HG03045 (cell line): ENCODE measurements at regions not wholly inside any gene's neighbourhood (a gene's known extent, or its start where the extent isn't known, plus 50 kb on each side); places are given as distances from the start of the nearest gene placed in this dataset.
"Not testable (repeated sequence)": the region's sequence is repeated elsewhere in the genome, so short reads cannot be mapped to it uniquely, and the experiment has no call there.

Experiments
- ATAC-seq: cut with Tn5 transposase; IDR thresholded peaks from one replicate; pipeline ENCODE4 v1.9.1; 2021; ENCODE audit warnings: mild to moderate bottlenecking, moderate library complexity; ENCODE audit not compliant: unreplicated experiment

DNA sequence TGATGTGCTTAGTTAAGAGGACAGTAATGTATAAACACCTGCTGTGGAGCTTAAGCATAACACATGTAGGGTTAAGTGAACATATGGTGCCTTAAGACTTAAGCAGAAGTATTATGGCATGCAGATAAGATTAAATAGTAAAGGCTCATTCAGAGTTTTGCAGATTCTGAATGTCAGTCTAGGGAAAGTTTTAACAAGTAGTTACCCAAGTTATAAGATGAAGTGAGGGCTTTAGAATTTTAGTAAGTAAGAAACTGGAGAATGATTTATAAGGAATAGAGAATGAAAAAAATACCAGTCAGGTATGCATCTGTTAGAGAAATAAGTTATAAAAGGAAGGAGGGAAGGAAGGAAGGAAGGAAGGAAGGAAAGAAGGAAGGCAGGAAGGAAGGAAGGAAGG, 902.1 kb downstream of the TRAM1L1 start:
- ATAC-seq = no peak

DNA sequence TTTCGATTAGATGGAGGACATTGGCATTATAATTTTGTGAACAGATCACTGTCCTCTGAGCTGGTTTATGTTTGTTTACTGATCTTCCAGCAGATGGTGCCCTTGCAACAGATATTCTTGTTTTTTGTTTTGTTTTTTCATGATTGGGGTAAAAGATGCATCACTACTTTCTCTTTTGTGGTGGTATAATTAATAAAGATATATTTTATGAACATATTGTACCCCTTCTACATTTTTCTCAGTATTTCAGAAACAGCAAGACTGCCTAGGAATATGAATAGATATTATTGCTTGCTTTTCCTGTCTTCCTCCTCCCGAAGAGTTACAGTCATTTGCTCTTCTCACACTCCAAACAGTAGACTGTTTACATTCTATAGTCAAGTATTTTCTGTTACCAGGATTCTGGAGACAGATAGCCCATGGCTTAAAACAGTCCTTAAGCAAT, 905.2 kb downstream of the TRAM1L1 start:
- ATAC-seq = no peak

DNA sequence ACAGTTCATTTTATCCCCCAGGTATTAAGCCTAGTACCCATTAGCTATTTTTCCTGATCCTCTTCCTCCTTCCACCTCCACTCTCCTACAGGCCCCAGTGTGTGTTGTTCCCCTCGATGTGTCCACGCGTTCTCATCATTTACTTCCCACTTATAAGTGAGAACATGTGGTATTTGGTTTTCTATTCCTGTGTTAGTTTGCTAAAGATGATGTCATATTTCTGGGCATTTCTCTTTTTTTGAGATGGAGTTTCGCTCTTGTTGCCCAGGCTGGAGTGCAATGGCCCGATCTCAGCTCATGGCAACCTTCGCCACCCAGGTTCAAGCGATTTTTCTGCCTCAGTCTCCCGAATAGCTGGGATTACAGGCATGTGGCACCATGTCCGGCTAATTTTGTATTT, 934.0 kb downstream of the TRAM1L1 start:
- ATAC-seq = not testable (repeated sequence)

DNA sequence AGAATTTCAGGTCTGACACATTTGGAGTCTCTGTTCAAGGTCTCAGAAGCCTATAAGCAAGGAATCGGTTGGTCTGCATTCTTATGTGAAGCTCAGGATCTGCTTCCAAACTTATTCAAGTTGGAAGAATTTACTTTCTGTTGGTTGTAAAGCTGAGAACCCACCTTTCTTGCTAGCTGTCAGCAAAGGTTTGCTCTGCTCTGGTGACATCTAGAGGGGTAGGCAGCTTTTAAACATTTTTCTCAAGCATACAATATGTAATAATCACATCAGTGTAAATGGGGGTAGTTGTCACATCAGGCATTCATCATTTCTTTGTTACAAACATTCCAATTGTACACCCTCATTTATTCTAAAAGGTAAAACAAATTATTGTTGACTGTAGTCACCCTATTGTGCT, 935.2 kb downstream of the TRAM1L1 start:
- no peak for ATAC-seq

DNA sequence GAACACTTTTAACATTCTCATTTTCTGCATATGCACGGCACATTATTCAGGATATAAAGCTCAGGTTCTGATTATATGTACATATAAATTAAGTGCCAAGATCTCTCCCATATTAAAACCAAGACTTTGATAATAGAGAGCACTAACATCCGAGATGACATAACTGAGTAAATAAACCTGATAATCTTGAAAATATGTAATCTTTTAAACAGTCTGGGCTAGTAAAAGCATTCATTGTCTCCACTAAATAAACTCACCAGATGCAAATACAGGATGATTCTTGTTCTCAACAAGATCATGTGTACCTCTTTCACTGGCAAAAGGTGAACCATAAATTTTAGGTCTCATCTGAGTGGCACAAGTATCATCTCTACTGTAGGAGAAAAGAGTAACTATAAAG, 942.2 kb downstream of the TRAM1L1 start:
- ATAC-seq = no peak

DNA sequence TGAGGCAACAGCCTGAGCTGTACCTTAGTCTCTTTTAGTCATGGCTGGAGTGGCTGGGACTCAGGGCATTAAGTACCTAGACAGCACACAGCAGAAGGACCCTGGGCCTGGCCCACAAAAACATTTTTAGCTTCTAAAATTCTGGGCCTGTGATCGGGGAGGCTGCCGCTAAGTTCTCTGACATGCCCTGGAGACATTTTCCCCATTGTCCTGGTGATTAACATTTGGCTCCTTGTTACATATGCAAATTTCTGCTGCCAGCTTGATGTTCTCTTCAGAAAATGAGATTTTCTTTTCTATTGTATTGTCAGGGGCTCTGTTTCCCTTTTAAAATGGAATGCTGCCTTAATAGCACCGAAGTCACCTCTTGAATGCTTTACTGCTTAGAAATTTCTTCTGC, 952.4 kb downstream of the TRAM1L1 start:
- no peak for ATAC-seq

DNA sequence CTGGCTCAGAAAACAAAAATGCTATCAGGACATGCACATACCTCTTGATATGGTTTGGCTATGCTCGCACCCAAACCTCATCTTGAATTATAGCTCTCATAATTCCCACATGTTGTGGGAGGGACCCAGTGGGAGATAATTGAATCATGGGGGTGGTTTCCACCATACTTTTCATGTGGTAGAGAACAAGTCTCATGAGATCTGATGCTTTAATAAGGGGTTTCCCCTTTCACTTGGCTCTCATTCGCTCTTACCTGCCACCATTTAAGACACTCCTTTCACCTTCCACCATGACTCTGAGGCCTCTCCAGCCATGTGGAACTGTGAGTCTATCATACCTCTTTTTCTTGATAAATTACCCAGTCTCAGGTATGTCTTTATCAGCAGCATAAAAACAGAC, 958.6 kb downstream of the TRAM1L1 start:
- ATAC-seq = no peak

DNA sequence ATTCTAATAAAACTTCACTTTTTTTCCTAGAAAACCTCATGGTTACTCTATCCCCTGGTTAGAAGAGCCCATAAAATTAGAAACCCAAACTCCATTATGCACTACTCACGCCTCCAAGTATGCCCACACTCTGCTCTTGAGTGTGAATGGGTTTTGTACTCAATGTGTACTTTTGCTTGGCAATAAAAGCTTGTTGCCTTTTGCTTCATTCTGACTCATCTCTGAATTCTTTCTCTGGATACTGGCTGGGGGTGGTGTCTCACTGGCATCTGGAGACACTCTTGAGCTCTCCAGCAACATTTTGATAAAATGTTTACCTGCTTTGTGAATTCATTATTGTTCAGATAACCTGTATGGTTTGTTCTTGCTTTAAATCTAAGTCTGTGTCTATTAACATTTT, 963.3 kb downstream of the TRAM1L1 start:
- no peak for ATAC-seq

DNA sequence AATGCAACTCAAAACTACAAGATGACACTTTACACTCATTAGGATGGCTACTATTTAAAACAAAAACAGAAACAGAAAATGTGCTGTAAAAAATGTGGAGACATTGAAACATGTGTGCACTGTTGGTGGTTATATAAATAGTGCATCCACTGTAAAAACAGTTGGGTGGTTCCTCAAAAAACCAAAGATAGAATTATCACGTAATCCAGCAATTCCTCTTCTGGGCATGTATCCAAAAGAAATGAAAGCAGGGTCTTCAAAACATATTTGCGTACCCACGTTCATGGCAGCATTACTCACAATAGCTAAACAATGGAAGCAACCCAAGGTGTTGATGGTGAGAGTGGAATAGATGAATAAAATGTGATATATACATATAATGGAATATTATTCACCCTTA, 967.2 kb downstream of the TRAM1L1 start:
- no peak for ATAC-seq

DNA sequence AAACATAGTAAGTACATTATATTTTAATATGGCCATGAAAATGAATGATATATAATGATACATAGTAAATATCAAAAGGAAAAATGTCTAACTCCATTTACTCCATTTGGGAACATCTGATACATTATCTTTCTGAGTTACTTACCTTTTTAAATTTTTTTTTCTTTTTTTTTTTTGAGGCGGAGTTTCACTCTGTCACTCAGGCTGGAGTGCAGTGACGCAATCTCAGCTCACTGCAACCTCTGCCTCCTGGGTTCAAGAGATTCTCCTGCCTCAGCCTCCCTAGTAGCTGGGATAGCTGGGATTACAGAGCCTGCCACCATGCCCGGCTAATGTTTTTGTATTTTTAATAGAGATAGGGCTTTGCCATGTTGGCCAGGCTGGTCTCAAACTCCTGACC, 972.5 kb downstream of the TRAM1L1 start:
- not testable (repeated sequence) for ATAC-seq

DNA sequence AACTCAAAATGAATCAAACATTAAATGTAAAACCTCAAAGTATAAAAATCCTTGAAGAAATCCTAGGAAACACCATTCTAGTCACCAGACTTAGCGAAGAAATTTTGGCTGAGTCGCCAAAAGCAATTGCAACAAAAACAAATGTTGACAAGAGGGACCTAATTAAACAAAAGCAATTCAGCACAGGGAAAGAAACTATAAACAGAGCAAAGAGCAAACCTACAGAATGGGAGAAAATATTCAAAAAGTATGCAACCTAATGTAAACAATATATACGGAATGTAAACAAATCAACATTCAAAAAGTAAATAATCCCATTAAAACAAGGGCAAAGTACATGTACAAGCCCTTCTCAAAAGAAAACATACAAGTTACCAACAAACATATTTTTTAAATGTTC, 974.7 kb downstream of the TRAM1L1 start:
- ATAC-seq = no peak

DNA sequence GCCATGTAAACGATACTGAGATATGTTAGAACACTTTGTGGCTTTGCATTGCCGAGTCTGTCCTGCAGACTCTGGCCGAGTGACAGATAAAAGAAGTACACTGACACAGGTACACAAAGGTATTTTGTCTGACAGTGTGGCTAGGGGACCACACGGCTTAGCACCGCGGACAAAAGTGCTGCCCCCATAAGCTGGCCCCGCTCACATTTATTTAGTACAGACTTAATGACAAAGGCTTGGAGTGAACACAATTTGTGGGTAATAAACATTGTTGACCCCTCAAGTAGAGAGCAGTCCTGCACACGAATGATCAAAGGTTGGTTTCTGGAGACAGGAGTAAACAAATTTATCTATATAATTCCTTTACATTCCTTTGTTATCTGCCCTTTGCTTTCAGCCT, 976.8 kb downstream of the TRAM1L1 start:
- no peak for ATAC-seq

DNA sequence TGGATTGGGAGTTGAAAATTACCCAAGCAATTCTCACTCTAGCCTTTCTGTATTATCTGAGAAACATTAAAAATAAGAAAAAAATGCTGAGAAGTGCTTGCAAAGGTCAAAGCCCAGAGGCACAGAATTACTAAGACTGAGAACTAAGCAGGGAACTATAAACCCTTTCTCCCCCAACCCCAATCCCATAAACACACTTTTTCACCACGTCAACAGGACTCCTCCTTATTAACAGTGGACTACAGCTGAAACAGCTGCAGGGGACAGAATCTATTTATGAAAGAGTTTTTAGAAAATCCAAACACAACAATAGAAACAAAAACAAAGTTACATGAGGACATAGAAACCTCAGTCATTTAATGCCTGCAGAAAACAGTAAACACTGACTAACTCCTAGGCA, 984.1 kb downstream of the TRAM1L1 start:
- no peak for ATAC-seq

DNA sequence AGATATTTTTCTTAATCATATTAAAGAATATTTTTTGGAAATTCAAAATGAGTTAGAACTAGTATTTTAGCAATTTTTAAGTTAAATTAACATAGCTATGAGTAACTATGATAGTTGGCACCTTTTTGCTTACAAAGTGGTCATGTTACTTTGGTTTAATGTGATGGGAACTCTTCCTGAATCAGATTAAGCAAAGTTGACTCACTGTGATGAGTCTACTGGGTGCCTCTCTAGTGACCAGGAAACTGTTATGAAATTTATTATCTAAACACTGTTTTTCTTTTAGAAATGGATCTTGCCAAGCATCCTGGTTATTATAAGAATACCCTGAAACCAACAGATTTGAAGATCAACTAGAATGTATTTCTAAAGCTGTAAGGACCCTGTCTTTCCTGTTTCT, 985.8 kb downstream of the TRAM1L1 start:
- ATAC-seq = no peak

DNA sequence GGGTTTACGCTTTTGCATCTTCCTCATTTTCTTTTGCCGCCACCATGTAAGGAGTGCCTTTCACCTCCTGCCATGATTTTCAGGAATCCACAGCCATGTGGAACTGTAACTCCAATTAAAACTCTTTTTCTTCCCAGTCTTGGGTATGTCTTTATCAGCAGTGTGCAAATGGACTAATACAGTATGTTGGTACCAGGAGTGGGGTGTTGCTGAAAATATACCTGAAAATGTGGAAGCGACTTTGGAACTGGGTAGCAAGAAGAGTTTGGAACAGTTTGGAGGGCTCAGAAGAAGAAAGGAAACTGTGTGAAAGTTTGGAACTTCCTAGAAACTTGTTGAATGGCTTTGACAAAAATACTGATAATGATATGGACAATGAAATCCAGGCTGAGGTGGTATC, 983.9 kb upstream of the NDST4 start:
- ATAC-seq = not testable (repeated sequence)

DNA sequence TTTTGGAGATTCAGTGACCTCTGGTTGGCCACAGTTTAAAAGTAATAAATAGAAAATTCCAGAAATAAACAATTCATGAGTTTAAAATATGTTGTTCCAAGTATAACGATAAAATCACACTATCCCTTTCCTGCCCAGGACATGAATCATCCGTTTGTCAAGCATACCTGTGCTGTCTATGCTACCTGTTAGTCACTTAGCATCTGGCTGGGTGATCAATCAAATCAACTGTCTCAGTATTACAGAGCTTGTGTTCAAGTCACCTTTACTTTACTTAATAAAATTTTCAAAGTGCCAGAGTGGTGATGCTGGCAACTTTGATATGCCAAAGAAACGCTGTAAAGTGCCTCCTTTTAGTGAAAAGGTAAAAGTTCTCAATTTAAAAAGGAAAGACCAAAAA, 979.5 kb upstream of the NDST4 start:
- ATAC-seq = no peak

DNA sequence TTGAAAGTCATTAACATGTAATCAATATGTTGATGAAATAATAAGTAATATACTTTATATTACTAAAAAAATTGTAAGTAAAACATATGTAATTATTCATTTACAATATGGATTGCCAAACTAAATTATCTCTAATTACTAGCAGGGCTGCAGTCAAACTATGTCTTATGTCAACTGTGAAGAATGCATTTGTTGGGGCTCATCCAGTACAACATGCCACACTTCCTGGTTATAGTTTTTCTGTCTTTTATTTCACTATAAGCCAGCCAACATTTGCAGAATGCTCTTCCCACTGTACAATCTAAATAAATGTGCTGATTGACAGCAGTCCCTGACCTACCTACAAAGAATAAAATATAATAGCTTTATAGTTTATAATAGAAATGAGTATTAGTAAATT, 975.4 kb upstream of the NDST4 start:
- ATAC-seq = no peak

DNA sequence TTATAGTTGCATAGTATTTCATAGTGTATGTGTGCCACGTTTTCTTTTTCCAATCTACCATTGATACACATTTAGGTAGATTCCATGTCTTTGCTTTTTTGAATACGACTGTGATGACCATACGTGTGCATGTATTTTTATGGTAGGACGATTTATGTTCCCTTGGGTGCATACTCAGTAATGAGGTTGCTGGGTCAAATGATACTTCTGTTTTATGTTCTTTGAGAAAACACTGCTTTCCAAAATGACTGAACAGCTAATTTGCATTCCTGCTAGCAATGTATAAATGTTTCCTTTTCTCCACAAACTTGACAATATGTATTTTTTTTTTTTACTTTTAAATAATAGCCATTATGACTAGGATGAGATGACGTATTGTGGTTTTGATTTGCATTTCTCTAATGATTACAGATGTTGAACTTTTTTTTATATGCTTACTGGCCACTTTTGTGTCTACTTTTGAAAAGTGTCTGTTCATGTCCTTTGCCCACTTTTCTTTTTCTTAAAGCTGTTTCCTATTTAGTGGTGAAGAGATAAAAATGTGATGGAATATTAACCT, 969.5 kb upstream of the NDST4 start:
- ATAC-seq = no peak

DNA sequence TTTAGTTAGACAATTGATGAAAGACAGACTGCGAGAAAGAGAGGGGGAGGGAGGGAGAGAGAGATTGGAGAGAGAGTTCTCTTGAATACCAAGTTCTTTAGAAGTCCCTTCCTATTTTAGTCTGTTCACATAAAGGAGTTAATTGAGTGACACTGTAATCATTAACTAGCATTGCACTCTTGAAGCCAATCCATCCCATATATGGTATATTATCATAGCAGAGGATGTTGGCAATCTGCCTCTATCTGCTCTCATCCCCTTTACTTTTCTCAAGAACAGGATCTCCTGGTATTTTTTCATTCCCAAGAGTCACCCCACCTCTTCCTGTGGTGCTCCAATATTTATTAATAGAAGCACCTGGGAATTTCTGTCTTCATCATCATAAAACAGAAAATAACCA, 959.6 kb upstream of the NDST4 start:
- no peak for ATAC-seq

DNA sequence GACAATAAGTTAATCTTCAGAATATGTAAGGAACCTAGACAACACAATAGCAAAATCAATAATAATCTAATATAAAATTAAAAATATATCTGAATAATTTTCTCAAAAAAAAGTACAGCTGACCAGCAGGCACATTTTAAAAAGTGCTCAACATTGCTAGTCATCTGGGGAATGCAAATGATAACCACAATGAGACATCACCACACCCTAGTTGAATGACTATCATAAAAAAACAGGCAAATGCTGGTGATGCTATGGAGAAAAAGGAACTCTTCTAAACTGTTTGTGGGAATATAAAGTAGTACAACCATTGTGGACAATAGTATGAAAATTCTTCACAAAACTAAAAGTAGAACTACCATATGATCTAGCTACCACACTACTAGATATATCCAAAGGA, 956.9 kb upstream of the NDST4 start:
- ATAC-seq = no peak

DNA sequence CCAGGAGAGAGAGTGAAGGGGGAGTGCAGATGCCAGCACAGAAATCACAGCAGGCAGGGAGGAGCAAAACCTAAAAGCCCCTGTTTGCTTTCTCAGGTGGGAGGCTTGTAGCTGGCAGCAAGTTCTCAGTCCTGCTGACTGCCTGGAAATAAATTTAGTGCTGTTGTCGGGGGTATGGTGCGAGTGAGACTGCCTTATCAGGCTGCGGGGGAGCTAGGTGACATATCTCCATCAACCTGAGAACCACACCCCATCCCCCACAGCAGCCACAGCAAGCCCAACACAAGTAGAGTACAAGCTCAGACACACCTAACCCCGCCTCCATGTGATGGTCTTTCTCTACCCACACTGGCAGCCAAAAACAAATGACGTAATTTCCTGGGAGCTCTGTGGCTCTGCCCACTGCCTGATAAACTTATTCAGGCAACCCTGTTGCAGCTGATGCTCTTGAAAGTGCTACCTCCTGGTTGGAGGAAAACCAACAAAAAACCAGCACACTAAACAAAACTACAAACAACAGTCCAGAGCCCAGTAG, 953.4 kb upstream of the NDST4 start:
- no peak for ATAC-seq

DNA sequence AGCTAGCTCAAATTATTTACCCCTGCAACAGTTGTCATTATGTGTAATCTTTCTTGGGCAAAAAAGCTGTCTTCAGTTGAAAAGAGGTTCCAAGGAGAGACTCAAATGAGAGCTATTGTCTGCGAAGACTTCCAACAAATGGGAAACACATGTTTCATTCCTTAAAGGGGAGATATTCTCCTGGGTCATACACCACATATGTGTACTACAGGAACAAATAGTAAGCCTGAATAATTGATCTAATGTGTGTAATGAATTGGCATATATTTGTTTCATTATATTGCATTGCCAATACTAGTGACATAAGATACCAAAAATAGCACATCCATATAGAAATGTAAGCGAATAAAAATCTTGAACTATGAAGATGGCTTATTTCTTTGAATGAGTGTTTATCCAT, 950.9 kb upstream of the NDST4 start:
- ATAC-seq = no peak

DNA sequence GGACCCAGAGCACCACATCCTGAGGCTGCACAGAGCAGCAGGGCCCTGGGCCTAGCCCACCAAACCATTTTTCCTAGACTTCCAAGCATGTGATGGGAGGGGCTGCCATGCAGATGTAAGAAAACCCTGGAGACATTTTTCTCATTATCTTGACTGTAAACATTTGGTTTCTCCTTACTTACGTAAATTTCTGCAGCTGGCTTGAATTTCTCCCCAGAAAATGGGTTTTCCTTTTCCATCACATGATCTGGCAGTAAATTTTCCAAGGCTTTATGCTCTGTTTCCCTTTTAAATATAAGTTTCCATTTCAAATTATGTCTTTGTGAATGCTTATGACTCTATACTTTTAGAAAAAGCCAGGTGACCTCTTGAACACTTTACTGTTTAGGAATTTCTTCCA, 945.9 kb upstream of the NDST4 start:
- no peak for ATAC-seq
